Spleen (tissue), 11 donors: ENCODE measurements at regions not wholly inside any gene's neighbourhood (a gene's known extent, or its start where the extent isn't known, plus 50 kb on each side); places are given as distances from the start of the nearest gene placed in this dataset.

Experiments
- DNase-seq: peaks from one replicate; pipeline ENCODE4 v3.0.0-alpha.2; 2020
- H3K27ac ChIP-seq, 8 donors: fragments of 200-600 bp; sonication (generic) in 7 of 8; 1 replicate in 4 of 8; 2 replicates in 4 of 8; pipeline versions ENCODE4 v1.5.0 to v1.8.0; 2016 to 2021; ENCODE audit warnings: inconsistent platforms in 4 of 8, mild to moderate bottlenecking in 4 of 8, moderate library complexity in 1 of 8
- H3K27me3 ChIP-seq, 7 donors: fragments of 200-600 bp; sonication (generic) in 6 of 7; replicated peaks in 1 of 7; 1 replicate in 4 of 7; 2 replicates in 3 of 7; pipeline versions ENCODE4 v1.5.0 to v1.8.0; 2016 to 2021; ENCODE audit warnings: inconsistent platforms in 3 of 7, mild to moderate bottlenecking in 1 of 7
- H3K36me3 ChIP-seq, 6 donors: fragments of 200-600 bp; sonication (generic) in 5 of 6; 1 replicate in 4 of 6; 2 replicates in 2 of 6; pipeline versions ENCODE4 v1.5.0 to v1.8.0; 2016 to 2021; ENCODE audit warnings: inconsistent platforms in 2 of 6
- H3K4me1 ChIP-seq, 6 donors: fragments of 200-600 bp; sonication (generic) in 5 of 6; 1 replicate in 3 of 6; 2 replicates in 3 of 6; pipeline versions ENCODE4 v1.5.0 to v1.8.0; 2016 to 2021; ENCODE audit warnings: inconsistent platforms in 3 of 6
- H3K4me3 ChIP-seq, 8 donors: fragments of 200-600 bp; sonication (generic) in 7 of 8; 1 replicate in 4 of 8; 2 replicates in 4 of 8; pipeline versions ENCODE4 v1.5.0 to v1.8.0; 2016 to 2021; ENCODE audit warnings: inconsistent platforms in 4 of 8, mild to moderate bottlenecking in 4 of 8, moderate library complexity in 2 of 8
- H3K9me3 ChIP-seq, 8 donors: fragments of 200-600 bp; sonication (generic) in 7 of 8; 1 replicate in 4 of 8; 2 replicates in 4 of 8; pipeline versions ENCODE4 v1.5.0 to v1.8.0; 2016 to 2021; ENCODE audit warnings: inconsistent platforms in 4 of 8
- POLR2A ChIP-seq, 3 donors: fragments of 450-650 bp; IDR thresholded peaks; one replicate each; pipeline ENCODE4 v1.5.1; 2017; ENCODE audit warnings: antibody characterized with exemption in 3 of 3, mild to moderate bottlenecking in 1 of 3
- POLR2AphosphoS5 ChIP-seq, 3 donors: sonication (generic); formaldehyde crosslinking; IDR thresholded peaks; one replicate each; pipeline ENCODE4 v1.5.1; 2017; ENCODE audit warnings: antibody characterized with exemption in 3 of 3
- WGBS, 5 donors: extraction: QIAGEN DNeasy Blood & Tissue Kit in 3 of 5; methylation state at CpG; one replicate each; pipeline versions ENCODE4 v1.1.5 to v1.1.7; 2013 to 2018; 5-methylcytosine and 5-hydroxymethylcytosine counted together
- intact Hi-C: fragments of 100-400 bp; cut with DNase I; formaldehyde crosslinking; loops from one replicate; pipeline ENCODE4 v1.15.0; 2023; ENCODE audit warnings: low total_unique reads
- TF ChIP-seq, protein P1 (sequence below), 11 experiments: fragments of 200-600 bp in 7 of 11; fragments of 450-650 bp in 4 of 11; sonication (generic) in 4 of 11; IDR thresholded peaks in 8 of 11; conservative IDR thresholded peaks in 3 of 11; 1 replicate in 7 of 11; 2 replicates in 4 of 11; pipeline versions ENCODE4 v1.4.0 to v1.8.0; 2016 to 2021; ENCODE audit warnings: antibody characterized with exemption in 11 of 11, inconsistent platforms in 4 of 11, mild to moderate bottlenecking in 1 of 11
- donor health status: healthy with polysubstance abuse.
- donor health status: DM: no; HTN: no; CAD: no; lungs with moderate emphysema.
- donor health status: DM: no; HTN: no; CAD: no.
- donor health status: Bipolar disorder and iron deficiency.
- donor health status: healthy.
- donor health status: DM: no; HTN: no; CAD: no.
- donor health status: DM: yes; HTN: yes; CAD: no.

- 68 to 85% (median 76%) methylated on average over 2 of the region's 2 CpGs for WGBS, 5 donors
- H3K4me1 ChIP-seq = no peaks in the 10 kb centered on the region
- no peak for DNase-seq
- no peaks in the 10 kb centered on the region for H3K27me3 ChIP-seq
- H3K9me3 ChIP-seq = peaks cover 0 to 6% (median 0%) of the 10 kb centered on the region in 8 donors
- H3K4me3 ChIP-seq = no peak overlapping the region
- no peak overlapping the region for H3K27ac ChIP-seq
- H3K36me3 ChIP-seq = no peaks in the 10 kb centered on the region
- intact Hi-C loops = no loop called here
- TF ChIP-seq POLR2A (IDR thresholded peaks at IDR 0.05) (no peak), POLR2AphosphoS5 (IDR thresholded peaks at IDR 0.05) (no peak)
- TF ChIP-seq, protein P1, sequence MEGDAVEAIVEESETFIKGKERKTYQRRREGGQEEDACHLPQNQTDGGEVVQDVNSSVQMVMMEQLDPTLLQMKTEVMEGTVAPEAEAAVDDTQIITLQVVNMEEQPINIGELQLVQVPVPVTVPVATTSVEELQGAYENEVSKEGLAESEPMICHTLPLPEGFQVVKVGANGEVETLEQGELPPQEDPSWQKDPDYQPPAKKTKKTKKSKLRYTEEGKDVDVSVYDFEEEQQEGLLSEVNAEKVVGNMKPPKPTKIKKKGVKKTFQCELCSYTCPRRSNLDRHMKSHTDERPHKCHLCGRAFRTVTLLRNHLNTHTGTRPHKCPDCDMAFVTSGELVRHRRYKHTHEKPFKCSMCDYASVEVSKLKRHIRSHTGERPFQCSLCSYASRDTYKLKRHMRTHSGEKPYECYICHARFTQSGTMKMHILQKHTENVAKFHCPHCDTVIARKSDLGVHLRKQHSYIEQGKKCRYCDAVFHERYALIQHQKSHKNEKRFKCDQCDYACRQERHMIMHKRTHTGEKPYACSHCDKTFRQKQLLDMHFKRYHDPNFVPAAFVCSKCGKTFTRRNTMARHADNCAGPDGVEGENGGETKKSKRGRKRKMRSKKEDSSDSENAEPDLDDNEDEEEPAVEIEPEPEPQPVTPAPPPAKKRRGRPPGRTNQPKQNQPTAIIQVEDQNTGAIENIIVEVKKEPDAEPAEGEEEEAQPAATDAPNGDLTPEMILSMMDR (IDR thresholded peaks at IDR 0.05 in 8 of 11, conservative IDR thresholded peaks at IDR 0.05 in 3 of 11) = no peak
Measured at GRCh38 chr4:56226579-56226978, 160.7 kb downstream of the AASDH start.

- intact Hi-C loops = no loop called here
- no peak for DNase-seq
- H3K4me3 ChIP-seq = no peak overlapping the region
- H3K36me3 ChIP-seq = no peaks in the 10 kb centered on the region
- H3K27ac ChIP-seq = no peak overlapping the region
- 82 to 100% (median 96%) methylated on average over 1 of the region's 1 CpG for WGBS, 5 donors
- peaks cover 0 to 4% (median 0%) of the 10 kb centered on the region in 8 donors for H3K9me3 ChIP-seq
- TF ChIP-seq POLR2AphosphoS5 (IDR thresholded peaks at IDR 0.05) = no peak
- TF ChIP-seq, protein P1 (IDR thresholded peaks at IDR 0.05 in 8 of 11, conservative IDR thresholded peaks at IDR 0.05 in 3 of 11) = no peak
- TF ChIP-seq POLR2A (IDR thresholded peaks at IDR 0.05) = no peak
- no peaks in the 10 kb centered on the region for H3K27me3 ChIP-seq
- no peaks in the 10 kb centered on the region for H3K4me1 ChIP-seq
Measured at GRCh38 chr4:56224641-56225040, 162.7 kb downstream of the AASDH start.

GRCh38 chr4:56222514-56222913 lies 164.8 kb downstream of the AASDH start:
- 90 to 98% (median 93%) methylated on average over 6 of the region's 6 CpGs for WGBS, 5 donors

GRCh38 chr4:56220261-56220660 lies 167.0 kb downstream of the AASDH start:
- 88 to 96% (median 92%) methylated on average over 3 of the region's 3 CpGs for WGBS, 5 donors
- H3K36me3 ChIP-seq = no peaks in the 10 kb centered on the region
- no peaks in the 10 kb centered on the region for H3K27me3 ChIP-seq
- TF ChIP-seq POLR2AphosphoS5 (IDR thresholded peaks at IDR 0.05) (no peak), POLR2A (IDR thresholded peaks at IDR 0.05) (no peak)
- TF ChIP-seq, protein P1 (IDR thresholded peaks at IDR 0.05 in 8 of 11, conservative IDR thresholded peaks at IDR 0.05 in 3 of 11) = no peak
- H3K4me1 ChIP-seq = no peaks in the 10 kb centered on the region
- no peaks in the 10 kb centered on the region for H3K9me3 ChIP-seq
- no peak for DNase-seq
- H3K4me3 ChIP-seq = no peak overlapping the region
- no peak overlapping the region for H3K27ac ChIP-seq
- intact Hi-C loops = no loop called here

More at GRCh38 chr4:56222514-56222913, 164.8 kb downstream of the AASDH start:
- Histone ChIP-seq H3K9me3 (no peaks in the 10 kb centered on the region), H3K27ac (no peak overlapping the region), H3K36me3 (no peaks in the 10 kb centered on the region), H3K27me3 (no peaks in the 10 kb centered on the region), H3K4me3 (no peak overlapping the region), H3K4me1 (no peaks in the 10 kb centered on the region)
- intact Hi-C loops = no loop called here
- TF ChIP-seq POLR2A (IDR thresholded peaks at IDR 0.05) (no peak), POLR2AphosphoS5 (IDR thresholded peaks at IDR 0.05) (no peak)
- TF ChIP-seq, protein P1 (IDR thresholded peaks at IDR 0.05 in 8 of 11, conservative IDR thresholded peaks at IDR 0.05 in 3 of 11) = no peak
- no peak for DNase-seq
